Activated CD8-positive, alpha-beta T cell treated with anti-CD3 and anti-CD28 coated beads for 36 hours (primary cell): ENCODE measurements at regions not wholly inside any gene's neighbourhood (a gene's known extent, or its start where the extent isn't known, plus 50 kb on each side); places are given as distances from the start of the nearest gene placed in this dataset.

Source experiments
- ATAC-seq: fragments of 200-7000 bp; cut with Tn5 transposase; one replicate; pipeline ENCODE4 v1.10.0; 2021; ENCODE audit warnings: mild to moderate bottlenecking, moderate library complexity
- CTCF ChIA-PET: fragments of 350-600 bp; sonication (Branson Sonifier 250); formaldehyde crosslinking; loops from one replicate; lab custom pipeline; 2021; ENCODE audit warnings: antibody characterized with exemption; lab: Charles Lee
- POLR2A ChIA-PET: fragments of 350-600 bp; sonication (Branson Sonifier 250); formaldehyde crosslinking; loops from one replicate; lab custom pipeline; 2021; ENCODE audit warnings: antibody characterized with exemption; lab: Charles Lee
- DNase-seq: peaks from one replicate; pipeline ENCODE4 v3.0.0-alpha.2; 2020
- H3K27ac Mint-ChIP-seq: one replicate; pipeline ENCODE4 v1.8.0; 2021; ENCODE audit warnings: mild to moderate bottlenecking, mixed read lengths
- H3K27me3 Mint-ChIP-seq: one replicate; pipeline ENCODE4 v1.8.0; 2021; ENCODE audit warnings: mixed read lengths
- H3K36me3 Mint-ChIP-seq: one replicate; pipeline ENCODE4 v1.8.0; 2021; ENCODE audit warnings: low read depth, mixed read lengths
- H3K4me1 Mint-ChIP-seq: one replicate; pipeline ENCODE4 v1.8.0; 2021; ENCODE audit warnings: low read depth, mixed read lengths
- H3K4me3 Mint-ChIP-seq: one replicate; pipeline ENCODE4 v1.8.0; 2021; ENCODE audit warnings: mild to moderate bottlenecking, moderate library complexity, mixed read lengths
- H3K9me3 Mint-ChIP-seq: one replicate; pipeline ENCODE4 v1.8.0; 2021; ENCODE audit warnings: mixed read lengths
- intact Hi-C: fragments of 100-400 bp; cut with micrococcal nuclease; formaldehyde crosslinking; loops from one replicate; pipeline ENCODE4 v1.10.0; 2022
- TF ChIP-seq, protein P1 (sequence below): fragments of 200-600 bp; IDR thresholded peaks from one replicate; pipeline ENCODE4 v1.8.0; 2022; ENCODE audit warnings: antibody characterized with exemption, mild to moderate bottlenecking

DNA sequence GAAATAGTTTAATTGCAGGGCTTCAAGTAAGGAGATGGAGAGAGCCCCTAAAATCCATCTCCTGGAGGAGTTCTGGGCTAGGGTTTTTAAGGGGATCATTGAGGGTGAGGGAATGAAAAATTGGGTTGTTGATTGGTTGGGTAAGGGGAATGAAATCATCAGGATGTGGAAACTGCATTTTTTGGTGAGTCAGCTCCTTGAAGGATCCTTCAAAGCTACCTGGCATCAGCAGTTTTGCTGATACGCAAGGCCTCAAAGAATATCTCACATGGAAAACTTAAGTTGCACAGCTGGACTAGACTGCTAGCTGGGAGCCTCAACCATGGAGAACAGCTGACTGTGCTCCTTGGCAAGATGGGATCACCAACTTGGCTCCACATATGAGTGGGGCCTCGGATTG, 136.7 kb downstream of the FGF10 start:
- ATAC-seq (no peak), DNase-seq (no peak)
- intact Hi-C loops = no loop called here
- H3K36me3 Mint-ChIP-seq = no peaks in the 10 kb centered on the region
- no peaks in the 10 kb centered on the region for H3K4me1 Mint-ChIP-seq
- CTCF ChIA-PET = no interaction called here
- H3K27me3 Mint-ChIP-seq = no peaks in the 10 kb centered on the region
- TF ChIP-seq, protein P1, sequence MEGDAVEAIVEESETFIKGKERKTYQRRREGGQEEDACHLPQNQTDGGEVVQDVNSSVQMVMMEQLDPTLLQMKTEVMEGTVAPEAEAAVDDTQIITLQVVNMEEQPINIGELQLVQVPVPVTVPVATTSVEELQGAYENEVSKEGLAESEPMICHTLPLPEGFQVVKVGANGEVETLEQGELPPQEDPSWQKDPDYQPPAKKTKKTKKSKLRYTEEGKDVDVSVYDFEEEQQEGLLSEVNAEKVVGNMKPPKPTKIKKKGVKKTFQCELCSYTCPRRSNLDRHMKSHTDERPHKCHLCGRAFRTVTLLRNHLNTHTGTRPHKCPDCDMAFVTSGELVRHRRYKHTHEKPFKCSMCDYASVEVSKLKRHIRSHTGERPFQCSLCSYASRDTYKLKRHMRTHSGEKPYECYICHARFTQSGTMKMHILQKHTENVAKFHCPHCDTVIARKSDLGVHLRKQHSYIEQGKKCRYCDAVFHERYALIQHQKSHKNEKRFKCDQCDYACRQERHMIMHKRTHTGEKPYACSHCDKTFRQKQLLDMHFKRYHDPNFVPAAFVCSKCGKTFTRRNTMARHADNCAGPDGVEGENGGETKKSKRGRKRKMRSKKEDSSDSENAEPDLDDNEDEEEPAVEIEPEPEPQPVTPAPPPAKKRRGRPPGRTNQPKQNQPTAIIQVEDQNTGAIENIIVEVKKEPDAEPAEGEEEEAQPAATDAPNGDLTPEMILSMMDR = no peak
- H3K4me3 Mint-ChIP-seq = no peak overlapping the region
- peaks cover 2% of the 10 kb centered on the region for H3K9me3 Mint-ChIP-seq
- POLR2A ChIA-PET = no interaction called here
- no peak overlapping the region for H3K27ac Mint-ChIP-seq

DNA sequence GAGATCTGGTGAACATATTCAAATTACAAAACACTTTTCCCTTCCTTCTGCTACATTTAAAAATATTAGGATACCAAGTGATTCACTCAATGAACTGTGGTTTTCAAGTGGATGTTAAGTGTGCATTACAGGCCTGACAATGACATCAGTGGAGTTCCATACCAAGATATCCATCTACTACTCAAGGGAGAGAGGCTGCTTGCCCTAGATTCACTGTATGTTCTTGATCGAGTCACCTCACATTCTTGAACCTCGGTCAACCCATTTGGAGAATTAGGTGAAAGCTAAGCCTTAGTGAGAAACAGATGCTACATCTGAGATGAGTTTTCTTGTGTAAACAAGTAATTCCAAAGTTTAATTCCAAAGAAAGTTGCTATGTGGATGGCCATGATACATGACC, 142.2 kb downstream of the FGF10 start:
- CTCF ChIA-PET = no interaction called here
- H3K9me3 Mint-ChIP-seq = peaks cover 3% of the 10 kb centered on the region
- H3K27me3 Mint-ChIP-seq = no peaks in the 10 kb centered on the region
- no peaks in the 10 kb centered on the region for H3K4me1 Mint-ChIP-seq
- TF ChIP-seq, protein P1 = no peak
- POLR2A ChIA-PET = no interaction called here
- intact Hi-C loops = no loop called here
- H3K4me3 Mint-ChIP-seq = no peak overlapping the region
- DNase-seq (no peak), ATAC-seq (no peak)
- H3K27ac Mint-ChIP-seq = no peak overlapping the region
- H3K36me3 Mint-ChIP-seq = no peaks in the 10 kb centered on the region

DNA sequence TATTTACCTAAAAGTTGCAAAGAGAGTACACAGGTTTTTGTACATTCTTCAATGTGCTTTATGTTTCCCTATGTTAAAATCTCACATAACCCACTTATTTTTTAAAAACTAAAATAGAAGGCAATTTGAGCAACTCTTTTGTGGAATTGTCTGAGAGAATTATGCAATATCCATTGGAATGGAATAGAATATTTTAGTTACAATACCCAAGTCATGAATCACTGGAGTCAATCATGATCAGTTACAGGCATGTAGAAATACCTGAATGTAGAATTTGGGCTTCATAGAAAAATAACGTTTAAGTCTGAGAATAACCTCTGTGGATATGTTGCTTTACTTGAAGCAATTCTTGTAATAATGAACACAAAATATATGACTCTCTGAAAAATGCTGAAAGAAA, 143.3 kb downstream of the FGF10 start:
- Mint-ChIP-seq H3K36me3 (no peaks in the 10 kb centered on the region), H3K4me3 (no peak overlapping the region), H3K27me3 (no peaks in the 10 kb centered on the region), H3K27ac (no peak overlapping the region), H3K9me3 (peaks cover 3% of the 10 kb centered on the region), H3K4me1 (no peaks in the 10 kb centered on the region)
- ChIA-PET CTCF (no interaction called here), POLR2A (no interaction called here)
- ATAC-seq = no peak
- TF ChIP-seq, protein P1 = no peak
- DNase-seq = no peak
- intact Hi-C loops = no loop called here

DNA sequence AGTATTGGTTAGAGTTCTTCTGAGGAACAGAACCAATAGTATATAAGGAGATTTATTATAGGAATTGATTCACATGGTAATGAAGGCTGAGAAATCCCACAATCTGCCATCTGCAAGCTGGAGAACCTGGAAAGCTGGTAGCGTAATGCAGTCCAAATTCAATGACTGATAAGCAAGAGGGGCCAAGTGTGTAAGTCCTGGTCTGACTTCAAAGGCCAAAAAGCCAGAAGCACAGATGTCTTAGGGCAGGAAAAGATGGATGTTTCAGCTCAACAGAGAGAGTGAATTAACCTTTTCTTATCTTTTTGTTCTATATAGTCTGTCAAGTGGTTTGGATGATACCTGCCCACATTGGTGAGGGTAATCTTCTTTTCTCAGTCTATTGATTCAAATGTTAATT, 146.4 kb downstream of the FGF10 start:
- Mint-ChIP-seq H3K27me3 (no peaks in the 10 kb centered on the region), H3K4me1 (no peaks in the 10 kb centered on the region), H3K27ac (no peak overlapping the region), H3K9me3 (peaks cover 1% of the 10 kb centered on the region), H3K36me3 (no peaks in the 10 kb centered on the region), H3K4me3 (no peak overlapping the region)
- ChIA-PET POLR2A (no interaction called here), CTCF (no interaction called here)
- DNase-seq = no peak
- intact Hi-C loops = no loop called here
- TF ChIP-seq, protein P1 = no peak
- ATAC-seq = no peak

DNA sequence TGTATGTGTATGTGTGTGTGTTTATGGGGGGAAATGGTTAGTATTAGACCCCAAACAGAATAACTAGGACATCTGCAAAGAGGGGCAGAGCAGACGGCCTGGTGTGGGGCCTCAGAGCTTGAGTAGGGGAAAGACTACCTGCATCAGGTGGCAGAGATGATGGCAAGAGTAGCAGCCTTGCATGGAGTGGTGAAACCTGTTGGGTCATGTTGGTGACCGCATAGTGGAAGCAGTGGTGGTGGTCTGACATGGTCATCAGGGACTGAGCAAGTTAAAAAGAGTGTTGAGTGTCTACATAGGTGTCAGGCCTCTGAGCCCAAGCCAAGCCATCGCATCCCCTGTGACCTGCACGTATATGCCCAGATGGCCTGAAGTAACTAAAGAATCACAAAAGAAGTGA, 153.2 kb downstream of the FGF10 start:
- ChIA-PET CTCF (no interaction called here), POLR2A (no interaction called here)
- DNase-seq = no peak
- no peaks in the 10 kb centered on the region for H3K4me1 Mint-ChIP-seq
- TF ChIP-seq, protein P1 = no peak
- intact Hi-C loops = no loop called here
- H3K27me3 Mint-ChIP-seq = no peaks in the 10 kb centered on the region
- no peak overlapping the region for H3K27ac Mint-ChIP-seq
- H3K36me3 Mint-ChIP-seq = no peaks in the 10 kb centered on the region
- H3K4me3 Mint-ChIP-seq = no peak overlapping the region
- no peak for ATAC-seq
- H3K9me3 Mint-ChIP-seq = peaks cover 2% of the 10 kb centered on the region
